GM18505 (cell line): ENCODE measurements at regions not wholly inside any gene's neighbourhood (a gene's known extent, or its start where the extent isn't known, plus 50 kb on each side); places are given as distances from the start of the nearest gene placed in this dataset.
"Not testable (repeated sequence)": the region's sequence is repeated elsewhere in the genome, so short reads cannot be mapped to it uniquely, and the experiment has no call there.

Experiments used
- ATAC-seq: cut with Tn5 transposase; IDR thresholded peaks from one replicate; pipeline ENCODE4 v1.9.1; 2021; ENCODE audit not compliant: unreplicated experiment
- POLR2A ChIP-seq: IDR thresholded peaks from 4 replicates; pipeline ENCODE4 v1.6.1; 2011; ENCODE audit warnings: borderline replicate concordance; ENCODE audit not compliant: insufficient read depth, insufficient read length; ENCODE audit errors: extremely low read depth

DNA sequence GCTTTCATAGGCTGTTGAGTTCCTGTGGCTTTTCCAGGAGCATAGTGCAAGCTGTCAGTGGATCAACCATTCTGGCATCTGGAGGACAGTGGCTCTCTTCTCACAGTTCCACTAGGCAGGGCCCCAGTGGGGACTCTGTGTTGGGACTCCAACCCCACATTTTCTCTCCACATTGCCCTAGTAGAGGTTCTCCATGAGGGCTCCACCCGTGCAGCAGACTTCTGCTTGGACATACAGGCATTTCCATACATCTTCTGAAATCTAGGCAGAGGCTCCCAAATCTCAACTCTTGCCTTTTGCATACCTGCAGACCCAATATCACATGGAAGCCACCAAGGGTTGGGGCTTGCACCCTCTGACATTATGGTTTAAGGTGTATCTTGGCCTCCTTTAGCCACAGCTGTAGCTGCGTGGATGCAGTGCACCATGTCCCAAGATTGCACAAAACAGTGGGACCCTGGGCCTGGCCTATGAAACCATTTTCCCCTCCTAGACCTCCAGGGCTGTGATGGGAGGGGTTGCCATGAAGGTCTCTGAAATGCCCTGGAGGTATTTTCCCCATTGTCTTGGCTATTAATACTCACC lies 645.9 kb upstream of the CITED2 start:
- no peak for ATAC-seq
- no peak for TF ChIP-seq POLR2A

DNA sequence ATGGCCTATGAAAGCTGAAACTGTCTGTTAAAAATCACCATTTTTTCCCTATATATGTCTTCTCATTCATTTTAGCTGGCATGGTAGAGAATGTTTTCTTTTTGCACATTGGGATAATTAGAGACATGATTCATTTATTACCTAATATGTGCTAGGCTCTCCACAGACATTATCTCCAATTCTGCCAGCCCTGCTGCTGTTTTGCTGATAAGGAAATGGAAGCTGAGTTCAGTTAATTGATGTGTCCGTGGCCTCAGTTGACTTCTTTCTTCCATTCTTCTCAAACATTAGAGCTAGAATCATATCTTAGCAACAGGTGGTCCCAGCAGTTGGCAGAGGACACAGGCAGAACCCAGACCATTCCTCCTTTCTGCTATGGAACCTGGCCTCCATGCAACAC lies 644.1 kb upstream of the CITED2 start:
- TF ChIP-seq POLR2A, result no peak
- no peak for ATAC-seq

DNA sequence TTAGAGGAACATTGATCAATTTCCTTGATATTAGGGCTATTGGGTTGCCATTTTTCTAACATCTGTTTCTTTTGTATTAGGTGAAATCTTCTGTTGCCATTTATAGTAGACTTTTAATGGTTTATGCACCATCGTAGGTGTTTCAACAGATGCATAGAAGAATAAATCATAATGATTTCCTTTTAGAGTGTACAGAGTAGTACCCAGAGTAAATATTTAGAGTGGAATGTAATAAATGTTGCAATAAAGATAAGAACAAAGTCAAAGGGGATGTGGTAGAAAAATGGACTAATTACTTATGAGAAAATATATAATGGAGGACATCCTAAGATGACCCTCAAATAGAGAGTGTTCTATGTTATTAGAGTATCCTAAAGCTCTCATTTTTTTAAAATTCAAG lies 643.0 kb upstream of the CITED2 start:
- no peak for TF ChIP-seq POLR2A
- ATAC-seq, result no peak

DNA sequence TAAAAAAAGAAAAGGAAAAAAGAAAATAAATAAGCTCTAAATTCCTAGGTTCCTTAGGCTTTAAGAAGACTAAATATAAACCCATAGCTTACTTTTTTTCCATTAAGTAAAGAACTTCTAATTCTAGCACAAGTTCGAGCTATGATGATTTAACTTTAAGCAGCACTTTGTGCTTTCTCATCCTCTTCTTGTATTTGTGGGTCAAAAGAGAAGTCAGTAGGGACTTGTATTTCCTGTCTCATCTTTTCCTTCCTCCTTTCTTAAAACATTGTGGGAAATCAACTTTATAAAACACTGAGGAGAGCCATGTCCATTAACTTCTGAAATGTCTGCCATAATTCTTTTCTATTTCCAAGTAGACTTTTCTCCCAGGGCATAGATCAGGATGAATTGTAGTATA lies 637.7 kb upstream of the CITED2 start:
- no peak for ATAC-seq
- TF ChIP-seq POLR2A, result no peak

DNA sequence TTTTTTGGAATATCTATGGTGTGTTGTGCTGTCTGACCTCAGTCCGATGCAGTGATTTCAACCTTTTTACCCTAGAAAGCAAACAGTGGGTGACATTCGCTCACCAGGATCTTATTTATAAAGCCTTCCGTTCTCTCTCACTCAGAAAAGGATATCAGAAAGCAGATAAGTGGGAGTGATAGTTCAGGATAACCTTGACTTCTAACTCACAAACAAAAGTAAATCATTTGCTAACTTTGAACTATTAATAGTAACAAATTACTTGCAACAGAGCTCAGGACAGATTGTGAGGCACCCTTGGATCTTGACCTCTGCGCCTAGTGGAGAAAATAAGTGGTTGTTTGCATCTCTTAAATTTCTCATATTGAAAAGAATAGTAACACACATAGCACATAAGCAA lies 637.1 kb upstream of the CITED2 start:
- no peak for TF ChIP-seq POLR2A
- no peak for ATAC-seq

DNA sequence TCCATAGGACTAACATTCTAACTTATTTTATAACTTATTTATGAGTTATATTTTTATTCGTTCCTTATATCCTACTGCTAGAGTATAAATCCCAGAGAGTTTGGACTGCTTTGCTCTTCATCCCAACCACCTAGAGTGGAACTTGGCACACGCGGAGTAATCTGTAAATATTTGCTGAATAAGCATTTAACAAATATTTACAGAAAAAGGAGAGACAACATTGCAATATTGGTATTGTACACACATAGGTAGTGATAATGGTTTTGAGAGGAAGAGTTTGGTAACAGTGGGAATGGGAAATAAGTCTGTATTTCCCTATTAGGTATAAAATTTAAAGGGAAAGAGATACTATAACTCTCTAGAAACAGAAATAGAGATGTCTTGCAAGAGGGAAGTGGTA lies 634.8 kb upstream of the CITED2 start:
- no peak for TF ChIP-seq POLR2A
- no peak for ATAC-seq

DNA sequence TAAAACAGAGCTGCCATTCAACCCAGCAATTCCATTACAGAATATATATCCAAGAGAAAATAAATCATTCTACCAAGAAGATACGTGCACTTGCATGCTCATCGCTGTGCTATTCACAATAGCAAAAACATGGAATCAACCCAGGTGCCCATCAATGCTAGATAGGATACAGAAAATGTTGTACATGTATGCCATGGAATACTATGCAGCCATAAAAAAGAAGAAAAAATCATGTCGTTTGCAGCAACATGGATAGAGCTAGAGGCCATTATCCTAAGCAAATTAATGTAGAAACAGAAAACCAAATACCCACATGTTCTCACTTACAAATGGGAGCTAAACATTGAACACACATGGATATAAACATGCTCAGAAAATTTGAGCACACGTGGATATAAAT lies 633.1 kb upstream of the CITED2 start:
- TF ChIP-seq POLR2A, result no peak
- ATAC-seq, result no peak

DNA sequence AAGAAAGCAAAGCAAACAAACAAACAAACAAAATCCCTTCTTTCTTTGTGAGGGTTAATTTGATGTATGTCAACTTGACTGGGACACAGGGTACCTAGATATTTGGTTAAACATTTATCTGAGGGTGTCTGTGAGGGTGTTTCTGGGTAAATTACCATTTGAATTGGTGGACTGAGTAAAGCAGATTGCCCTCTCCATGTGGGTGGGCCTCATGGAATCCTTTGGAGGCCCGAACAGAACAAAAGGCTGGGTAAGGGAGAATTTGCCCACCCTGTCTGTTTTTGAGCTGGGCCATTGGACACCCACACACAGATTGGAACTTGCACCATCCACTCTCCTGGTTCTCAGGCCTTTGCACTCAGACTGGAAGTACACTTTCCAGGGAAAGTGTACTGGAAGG lies 628.8 kb upstream of the CITED2 start:
- ATAC-seq, result no peak
- TF ChIP-seq POLR2A, result no peak

DNA sequence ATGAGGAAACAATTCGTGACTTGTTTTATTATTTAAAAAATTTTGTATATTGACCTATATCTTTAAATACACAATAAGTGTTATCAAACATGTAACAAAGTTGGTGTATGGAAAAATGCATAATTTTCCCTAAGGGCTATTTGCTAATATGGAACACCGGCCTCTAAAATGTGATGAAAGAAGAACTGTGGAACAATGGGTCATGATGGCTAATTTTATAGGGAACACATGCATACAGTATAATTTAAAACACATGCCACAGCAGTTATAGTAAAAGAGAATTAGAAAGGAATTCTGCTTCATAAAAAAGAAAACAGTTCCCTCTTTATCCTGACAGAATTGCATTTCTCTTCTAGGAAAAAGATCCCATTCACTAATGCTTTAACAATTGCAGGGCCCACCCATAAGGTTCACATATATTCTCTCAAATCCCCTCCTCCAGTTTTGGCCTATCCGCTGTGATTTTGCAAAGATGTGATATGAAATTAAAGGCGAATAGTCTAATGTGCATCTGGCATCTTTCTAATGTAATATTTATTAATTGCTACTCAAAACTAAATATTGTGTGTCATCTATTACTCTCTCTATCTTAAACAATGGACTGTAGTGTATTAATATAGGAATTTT lies 628.1 kb upstream of the CITED2 start:
- no peak for ATAC-seq
- no peak for TF ChIP-seq POLR2A

DNA sequence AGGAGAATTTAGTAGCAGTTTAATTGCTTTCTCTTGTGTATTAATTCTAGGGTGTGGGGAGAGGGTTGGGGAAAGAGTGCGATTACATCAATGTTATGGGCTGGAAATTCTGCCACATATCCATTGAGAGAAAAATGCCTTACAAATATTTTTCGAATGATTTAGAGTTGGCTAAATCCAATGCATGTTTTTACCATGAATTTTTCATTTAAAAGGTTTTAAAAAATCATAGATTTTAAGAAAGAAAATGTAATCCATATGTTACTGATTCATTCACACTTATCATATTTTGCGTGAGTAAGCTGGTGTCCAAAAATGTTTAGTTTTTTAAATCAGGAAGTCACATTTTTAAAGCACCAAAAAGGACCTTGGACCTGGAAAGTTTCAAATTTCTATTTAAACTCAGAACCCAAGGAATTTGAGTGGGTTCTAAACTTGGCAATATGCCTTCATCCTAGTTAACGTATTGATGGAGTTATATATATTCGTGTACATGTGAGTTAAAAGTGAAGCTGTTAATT lies 627.4 kb upstream of the CITED2 start:
- no peak for ATAC-seq
- TF ChIP-seq POLR2A, result no peak

DNA sequence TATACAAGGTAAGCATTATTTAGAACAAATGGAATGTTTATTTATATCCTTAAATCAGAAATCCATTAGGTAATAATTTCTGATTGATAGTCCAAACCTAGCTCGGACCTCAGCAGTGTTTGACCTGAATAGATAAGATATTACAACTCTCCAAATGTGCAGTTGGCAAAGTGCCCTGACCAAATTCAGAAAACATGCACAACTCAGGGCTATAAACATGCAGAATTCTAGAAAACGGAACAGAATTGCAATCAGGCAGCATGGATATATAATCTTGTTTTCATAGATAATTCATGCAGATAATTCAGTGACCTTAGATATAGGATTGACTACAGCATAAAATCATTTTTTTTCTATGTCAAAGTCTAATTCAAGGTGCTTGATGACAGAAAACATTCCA lies 626.6 kb upstream of the CITED2 start:
- TF ChIP-seq POLR2A, result no peak
- no peak for ATAC-seq

DNA sequence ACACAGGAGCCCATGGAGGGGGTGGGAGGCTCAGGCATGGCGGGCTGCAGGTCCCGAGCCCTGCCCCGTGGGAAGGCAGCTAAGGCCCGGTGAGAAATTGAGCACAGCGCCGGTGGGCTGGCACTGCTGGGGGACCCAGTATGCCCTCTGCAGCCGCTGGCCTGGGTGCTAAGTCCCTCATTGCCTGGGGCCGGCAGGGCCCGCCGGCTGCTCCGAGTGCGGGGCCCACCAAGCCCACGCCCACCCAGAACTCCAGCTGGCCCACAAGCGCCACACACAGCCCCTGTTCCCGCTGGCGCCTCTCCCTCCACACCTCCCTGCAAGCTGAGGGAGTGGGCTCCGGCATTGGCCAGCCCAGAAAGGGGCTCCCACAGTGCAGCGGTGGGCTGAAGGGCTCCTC lies 625.2 kb upstream of the CITED2 start:
- ATAC-seq, result not testable (repeated sequence)

DNA sequence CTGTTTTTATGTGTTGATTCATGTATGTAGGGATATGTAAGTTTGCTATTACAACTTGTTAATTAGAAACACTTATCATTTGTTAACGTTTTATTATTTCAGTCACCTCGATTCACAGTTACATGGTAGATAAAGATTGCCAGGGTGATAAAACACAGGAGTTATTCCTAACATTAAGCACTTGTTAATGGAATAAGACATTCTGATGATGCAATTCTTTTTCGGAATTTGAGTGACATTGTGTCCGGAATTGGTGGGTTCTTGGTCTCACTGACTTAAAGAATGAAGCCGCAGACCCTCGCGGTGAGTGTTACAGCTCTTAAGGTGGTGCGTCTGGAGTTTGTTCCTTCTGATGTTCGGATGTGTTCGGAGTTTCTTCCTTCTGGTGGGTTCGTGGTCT lies 624.0 kb upstream of the CITED2 start:
- ATAC-seq, result not testable (repeated sequence)

DNA sequence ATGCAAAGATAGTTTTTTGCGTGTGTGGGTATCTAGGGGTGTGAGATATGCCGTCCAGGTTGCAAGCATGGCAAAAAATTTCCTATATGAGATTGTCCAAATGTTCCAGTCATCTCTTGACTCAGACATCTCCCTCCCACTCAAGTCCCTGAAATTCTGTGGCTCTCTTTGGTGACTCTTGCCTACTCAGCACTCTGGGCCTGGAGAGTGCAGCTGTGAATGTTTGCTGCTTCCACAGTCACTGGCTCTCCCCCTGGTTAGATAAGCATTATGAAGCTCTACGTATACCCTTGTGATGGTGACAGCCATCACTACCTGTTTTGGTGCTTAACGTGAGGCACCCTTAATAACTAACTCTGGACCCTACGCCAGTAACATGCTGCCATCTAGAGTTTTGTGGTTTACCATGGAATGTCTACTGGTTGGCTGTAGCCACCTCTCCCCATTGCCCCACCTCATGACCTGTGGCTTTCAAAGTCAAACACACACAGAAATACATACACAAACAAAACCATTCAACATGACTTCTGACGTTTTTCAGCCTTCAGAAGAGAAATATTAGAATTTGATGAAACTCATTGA lies 621.9 kb upstream of the CITED2 start:
- ATAC-seq, result peak; percentile 70
- TF ChIP-seq POLR2A, result no peak
